ENCODE measurements at regions not wholly inside any gene's neighbourhood (a gene's known extent, or its start where the extent isn't known, plus 50 kb on each side); places are given as distances from the start of the nearest gene placed in this dataset.

DNA sequence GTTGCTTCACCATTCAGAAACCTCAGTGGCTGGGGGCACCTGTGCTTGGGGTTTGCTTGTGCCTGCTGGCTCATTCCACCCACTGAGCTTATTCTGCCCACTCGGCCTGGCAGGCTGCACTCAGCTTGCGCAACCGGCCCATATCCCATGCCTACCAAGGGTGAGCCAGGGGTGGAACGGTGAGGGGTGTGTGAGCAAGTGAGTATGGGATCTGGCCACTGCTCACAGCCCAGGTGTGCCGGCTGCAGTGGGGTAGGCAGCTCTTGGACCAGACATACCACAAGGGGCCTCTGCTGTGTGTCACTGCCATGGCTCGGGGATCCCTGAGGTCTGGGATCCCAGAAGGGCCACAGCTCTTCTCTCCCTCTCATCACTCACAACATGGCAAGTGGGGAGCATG lies 1000.5 kb upstream of the CRIM1 start:
- TF ChIP-seq TAF1 (IDR thresholded peaks at IDR 0.05; ENCODE audit: low read depth, low read length) (no peak), RFX5 (IDR thresholded peaks at IDR 0.05; ENCODE audit: borderline replicate concordance, low read depth, low read length) (no peak), JUND (IDR thresholded peaks at IDR 0.05; ENCODE audit: low read length) (no peak), EZH2 (IDR thresholded peaks at IDR 0.05; ENCODE audit: low read depth, low read length, severe bottlenecking) (no peak), ZNF274 (IDR thresholded peaks at IDR 0.05; ENCODE audit: borderline replicate concordance, extremely low read depth, low read length) (no peak), KDM1A (IDR thresholded peaks at IDR 0.05; ENCODE audit: borderline replicate concordance, low read length) (no peak), MAFK (IDR thresholded peaks at IDR 0.05; ENCODE audit: low read depth, low read length) (no peak), ASH2L (IDR thresholded peaks at IDR 0.05; ENCODE audit: low read length) (no peak), POLR2AphosphoS5 (IDR thresholded peaks at IDR 0.05; ENCODE audit: low read depth, low read length) (no peak), BCL11A (IDR thresholded peaks at IDR 0.05; ENCODE audit: low read depth in 2 of 2, low read length in 2 of 2) (no peak), CHD2 (IDR thresholded peaks at IDR 0.05; ENCODE audit: low read length) (no peak)
- TF ChIP-seq, protein P1, sequence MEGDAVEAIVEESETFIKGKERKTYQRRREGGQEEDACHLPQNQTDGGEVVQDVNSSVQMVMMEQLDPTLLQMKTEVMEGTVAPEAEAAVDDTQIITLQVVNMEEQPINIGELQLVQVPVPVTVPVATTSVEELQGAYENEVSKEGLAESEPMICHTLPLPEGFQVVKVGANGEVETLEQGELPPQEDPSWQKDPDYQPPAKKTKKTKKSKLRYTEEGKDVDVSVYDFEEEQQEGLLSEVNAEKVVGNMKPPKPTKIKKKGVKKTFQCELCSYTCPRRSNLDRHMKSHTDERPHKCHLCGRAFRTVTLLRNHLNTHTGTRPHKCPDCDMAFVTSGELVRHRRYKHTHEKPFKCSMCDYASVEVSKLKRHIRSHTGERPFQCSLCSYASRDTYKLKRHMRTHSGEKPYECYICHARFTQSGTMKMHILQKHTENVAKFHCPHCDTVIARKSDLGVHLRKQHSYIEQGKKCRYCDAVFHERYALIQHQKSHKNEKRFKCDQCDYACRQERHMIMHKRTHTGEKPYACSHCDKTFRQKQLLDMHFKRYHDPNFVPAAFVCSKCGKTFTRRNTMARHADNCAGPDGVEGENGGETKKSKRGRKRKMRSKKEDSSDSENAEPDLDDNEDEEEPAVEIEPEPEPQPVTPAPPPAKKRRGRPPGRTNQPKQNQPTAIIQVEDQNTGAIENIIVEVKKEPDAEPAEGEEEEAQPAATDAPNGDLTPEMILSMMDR (IDR thresholded peaks at IDR 0.05; ENCODE audit: control extremely low read depth in 1 of 3, insufficient read depth in 1 of 3, low read depth in 1 of 3, low read length in 3 of 3): no peak
- TF ChIP-seq, protein P2, sequence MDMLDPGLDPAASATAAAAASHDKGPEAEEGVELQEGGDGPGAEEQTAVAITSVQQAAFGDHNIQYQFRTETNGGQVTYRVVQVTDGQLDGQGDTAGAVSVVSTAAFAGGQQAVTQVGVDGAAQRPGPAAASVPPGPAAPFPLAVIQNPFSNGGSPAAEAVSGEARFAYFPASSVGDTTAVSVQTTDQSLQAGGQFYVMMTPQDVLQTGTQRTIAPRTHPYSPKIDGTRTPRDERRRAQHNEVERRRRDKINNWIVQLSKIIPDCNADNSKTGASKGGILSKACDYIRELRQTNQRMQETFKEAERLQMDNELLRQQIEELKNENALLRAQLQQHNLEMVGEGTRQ (IDR thresholded peaks at IDR 0.05; ENCODE audit: low read length): no peak
- TF ChIP-seq, protein P3, sequence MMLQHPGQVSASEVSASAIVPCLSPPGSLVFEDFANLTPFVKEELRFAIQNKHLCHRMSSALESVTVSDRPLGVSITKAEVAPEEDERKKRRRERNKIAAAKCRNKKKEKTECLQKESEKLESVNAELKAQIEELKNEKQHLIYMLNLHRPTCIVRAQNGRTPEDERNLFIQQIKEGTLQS (IDR thresholded peaks at IDR 0.05; ENCODE audit: insufficient read depth, low read depth, low read length): no peak

All from H1 (cell line).